GM12878 (cell line): ENCODE measurements at regions not wholly inside any gene's neighbourhood (a gene's known extent, or its start where the extent isn't known, plus 50 kb on each side); places are given as distances from the start of the nearest gene placed in this dataset.

ENCODE experiments used
- ATAC-seq: fragments of 200-7000 bp; cut with Tn5 transposase; 3 replicates; pipeline ENCODE4 v1.9.1; 2020; ENCODE audit warnings: mild to moderate bottlenecking, moderate library complexity
- BruUV-seq: library from RNA; stranded (reverse); fragments of 400-500 nt; replicated peaks from 2 replicates; lab custom pipeline; 2021; lab: Mats Ljungman, UMichigan
- CTCF ChIA-PET: fragments of 300-600 bp; sonication (Branson Sonifier 250); formaldehyde crosslinking; extraction: SDS; loops from one replicate; lab custom pipeline; 2021; ENCODE audit warnings: inconsistent platforms; lab: Yijun Ruan, JAX
- POLR2A ChIA-PET: fragments of 350-600 bp; formaldehyde crosslinking; extraction: SDS; loops from one replicate; lab custom pipeline; 2021; ENCODE audit warnings: inconsistent platforms; lab: Charles Lee
- RAD21 ChIA-PET: fragments of 300-600 bp; sonication (Branson Sonifier 250); formaldehyde crosslinking; loops from one replicate; lab custom pipeline; 2023; ENCODE audit warnings: antibody characterized with exemption; ENCODE audit not compliant: unreplicated experiment; lab: Charles Lee
- SMC1A ChIA-PET: fragments of 300-600 bp; sonication (Branson Sonifier 250); formaldehyde crosslinking; loops from one replicate; lab custom pipeline; 2023; ENCODE audit not compliant: unreplicated experiment, uncharacterized antibody; lab: Charles Lee
- DNase-seq: peaks from one replicate; pipeline ENCODE4 v3.0.0-alpha.2; 2011; ENCODE audit warnings: low read depth, low spot score
- FAIRE-seq: peaks from 3 replicates; lab custom pipeline; 2011; peaks lifted over from hg19 to GRCh38; lab: Jason Lieb, UNC
- H2AFZ ChIP-seq: 2 replicates; pipeline ENCODE4 v1.6.0; 2011; ENCODE audit warnings: low read depth, low read length, control low read depth; ENCODE audit not compliant: control insufficient read depth
- H3K27ac ChIP-seq: 2 replicates; pipeline ENCODE4 v1.5.1; 2011; ENCODE audit warnings: control low read depth; ENCODE audit not compliant: control insufficient read depth, insufficient read depth
- H3K27me3 ChIP-seq, 2 experiments: replicated peaks in 1 of 2; 2 replicates each; pipeline versions ENCODE4 v1.6.0 to v1.6.1; 2011; ENCODE audit warnings: low read length in 1 of 2; ENCODE audit not compliant: control insufficient read depth in 2 of 2, insufficient read depth in 2 of 2
- H3K36me3 ChIP-seq, 2 experiments: 2 replicates each; pipeline ENCODE4 v1.5.1; 2011; ENCODE audit warnings: low read length in 1 of 2; ENCODE audit not compliant: control insufficient read depth in 2 of 2, insufficient read depth in 2 of 2
- H3K4me1 ChIP-seq: 2 replicates; pipeline ENCODE4 v1.6.1; 2011; ENCODE audit warnings: mild to moderate bottlenecking, low read length, moderate library complexity, mixed read lengths; ENCODE audit not compliant: control insufficient read depth, insufficient read depth
- H3K4me2 ChIP-seq: 2 replicates; pipeline ENCODE4 v1.6.0; 2011; ENCODE audit warnings: control low read depth; ENCODE audit not compliant: control insufficient read depth, insufficient read depth
- H3K4me3 ChIP-seq: fragments of 200-600 bp; sonication (generic); 2 replicates; pipeline ENCODE4 v1.5.1; 2016
- H3K79me2 ChIP-seq: 2 replicates; pipeline ENCODE4 v1.6.0; 2011; ENCODE audit warnings: low read length; ENCODE audit not compliant: control insufficient read depth, insufficient read depth
- H3K9ac ChIP-seq: 2 replicates; pipeline ENCODE4 v1.8.0; 2011; ENCODE audit warnings: low read length, control low read depth, mixed read lengths; ENCODE audit not compliant: control insufficient read depth, insufficient read depth
- H3K9me3 ChIP-seq: replicated peaks from 3 replicates; pipeline ENCODE4 v1.5.1; 2011; ENCODE audit warnings: mild to moderate bottlenecking, low read length; ENCODE audit not compliant: control insufficient read depth, insufficient read depth
- H4K20me1 ChIP-seq: 2 replicates; pipeline ENCODE4 v1.6.0; 2011; ENCODE audit not compliant: control insufficient read depth, insufficient read depth
- BRCA1 ChIP-seq: IDR thresholded peaks from 2 replicates; pipeline ENCODE4 v1.6.1; 2011; ENCODE audit warnings: low read depth, low read length, improper control_type of control experiment
- CBFB ChIP-seq: IDR thresholded peaks from 2 replicates; pipeline ENCODE4 v1.6.1; 2016; ENCODE audit warnings: antibody characterized with exemption, low read depth
- CBX3 ChIP-seq: fragments of 200-600 bp; sonication (generic); IDR thresholded peaks from 2 replicates; pipeline ENCODE4 v1.6.1; 2016; ENCODE audit warnings: low read depth, borderline replicate concordance
- GABPA ChIP-seq: IDR thresholded peaks from 2 replicates; pipeline ENCODE4 v1.6.1; 2014; ENCODE audit warnings: antibody characterized with exemption, low read depth, mild to moderate bottlenecking, inconsistent platforms
- GATAD2B ChIP-seq: fragments of 450-650 bp; conservative IDR thresholded peaks from 2 replicates; pipeline ENCODE4 v1.6.1; 2017; ENCODE audit warnings: low read depth, mild to moderate bottlenecking, moderate library complexity
- NBN ChIP-seq: fragments of 450-650 bp; IDR thresholded peaks from 2 replicates; pipeline ENCODE4 v1.6.1; 2016
- PAX8 ChIP-seq: fragments of 450-650 bp; IDR thresholded peaks from 2 replicates; pipeline ENCODE4 v1.6.1; 2017; ENCODE audit warnings: mild to moderate bottlenecking, moderate library complexity
- SIN3A ChIP-seq: IDR thresholded peaks from 2 replicates; pipeline ENCODE4 v1.6.1; 2012; ENCODE audit warnings: low read depth, low read length, improper control_type of control experiment
- SIX5 ChIP-seq: IDR thresholded peaks from 2 replicates; pipeline ENCODE4 v1.6.1; 2011; ENCODE audit warnings: mild to moderate bottlenecking, low read depth, low read length, moderate library complexity; ENCODE audit not compliant: severe bottlenecking
- SPI1 ChIP-seq: IDR thresholded peaks from 2 replicates; pipeline ENCODE4 v1.6.1; 2011; ENCODE audit warnings: low read depth, mild to moderate bottlenecking, low read length, moderate library complexity, borderline replicate concordance; ENCODE audit not compliant: insufficient read depth
- SREBF1 ChIP-seq: IDR thresholded peaks from 2 replicates; pipeline ENCODE4 v1.6.1; 2012; ENCODE audit warnings: mild to moderate bottlenecking, low read length
- TCF7 ChIP-seq: IDR thresholded peaks from 2 replicates; pipeline ENCODE4 v1.6.1; 2014; ENCODE audit warnings: antibody characterized with exemption, borderline replicate concordance
- YY1 ChIP-seq: IDR thresholded peaks from 2 replicates; pipeline ENCODE4 v1.6.1; 2011; ENCODE audit warnings: low read depth, mild to moderate bottlenecking, low read length
- ZNF384 ChIP-seq: IDR thresholded peaks from 2 replicates; pipeline ENCODE4 v1.6.1; 2012; ENCODE audit warnings: low read depth, mild to moderate bottlenecking, low read length, improper control_type of control experiment, borderline replicate concordance
- ZZZ3 ChIP-seq: IDR thresholded peaks from 2 replicates; pipeline ENCODE4 v1.6.1; 2011; ENCODE audit warnings: low read depth; ENCODE audit not compliant: control insufficient read depth, insufficient read length
- WGBS: methylation state at CpG from one replicate; pipeline ENCODE4 v1.1.6; 2016; ENCODE audit warnings: low lambda C conversion rate; ENCODE audit not compliant: insufficient replicate concordance, insufficient coverage; ENCODE audit errors: missing lambda C conversion rate; 5-methylcytosine and 5-hydroxymethylcytosine counted together
- in situ Hi-C: fragments of 300-500 bp; cut with MboI; formaldehyde crosslinking; loops from 9 replicates; pipeline ENCODE4 v1.14.3; 2018; ENCODE audit warnings: mixed read lengths
- intact Hi-C: fragments of 100-400 bp; cut with micrococcal nuclease; formaldehyde crosslinking; loops from one replicate; pipeline ENCODE4 v1.14.2; 2022; ENCODE audit not compliant: unreplicated experiment
- TF ChIP-seq, protein P1 (sequence below): IDR thresholded peaks from 2 replicates; pipeline ENCODE4 v1.6.1; 2011; ENCODE audit warnings: borderline replicate concordance, low read depth, mild to moderate bottlenecking, moderate library complexity, low read length; ENCODE audit not compliant: insufficient read depth, poor library complexity, severe bottlenecking
- TF ChIP-seq, protein P2 (sequence below): fragments of 450-650 bp; formaldehyde crosslinking; IDR thresholded peaks from 2 replicates; pipeline ENCODE4 v1.4.0; 2020; ENCODE audit warnings: mild to moderate bottlenecking, moderate library complexity
- TF ChIP-seq, protein P3 (sequence below): IDR thresholded peaks from 2 replicates; pipeline ENCODE4 v1.6.1; 2011; ENCODE audit warnings: borderline replicate concordance, low read depth, mild to moderate bottlenecking, moderate library complexity, mixed read lengths, low read length; ENCODE audit not compliant: insufficient read depth; ENCODE audit errors: extremely low read length

DNA sequence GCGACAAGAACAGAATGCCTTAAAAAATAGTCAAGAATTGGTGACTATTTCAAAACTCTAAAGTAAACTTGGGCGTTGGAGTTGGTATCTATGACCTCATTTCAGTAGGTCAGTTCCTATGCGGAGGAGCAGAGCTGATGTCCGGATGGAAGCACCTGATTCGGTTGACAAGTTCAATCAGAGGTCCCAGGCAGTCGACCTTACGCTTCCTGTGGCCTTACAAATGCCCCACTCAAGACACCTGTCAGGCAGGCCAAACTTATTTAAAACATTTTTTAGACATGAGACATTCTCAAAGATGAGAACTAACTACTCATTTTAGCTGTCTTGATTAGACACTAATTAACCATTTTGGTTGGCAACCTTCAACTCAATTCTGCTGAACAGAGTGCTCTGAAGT is 137.7 kb upstream of the ADAMTS3 start:
- BruUV-seq: no TSS peak
- ChIA-PET POLR2A (no interaction called here), CTCF (no interaction called here), SMC1A (no interaction called here), RAD21 (no interaction called here)
- H3K9ac ChIP-seq: no peak overlapping the region
- intact Hi-C loops: no loop called here
- WGBS: 42% methylated on average over 7 of the region's 7 CpGs
- DNase-seq: no peak
- H3K4me1 ChIP-seq: no peaks in the 10 kb centered on the region
- H2AFZ ChIP-seq: no peak overlapping the region
- no peak overlapping the region for H3K4me2 ChIP-seq
- no peak for FAIRE-seq
- no peak overlapping the region for H3K27ac ChIP-seq
- no peaks in the 10 kb centered on the region for H3K79me2 ChIP-seq
- H4K20me1 ChIP-seq: no peaks in the 10 kb centered on the region
- no peak overlapping the region for H3K4me3 ChIP-seq
- H3K36me3 ChIP-seq: no peaks in the 10 kb centered on the region
- H3K9me3 ChIP-seq: no peaks in the 10 kb centered on the region
- in situ Hi-C loops: loop anchor here (25.0 kb wide), 1 partner anchor 581 kb away; no protein-coding TSS in a partner anchor
- TF ChIP-seq ZNF384 (no peak), GABPA (no peak), SPI1 (no peak), SREBF1 (no peak), YY1 (no peak), BRCA1 (no peak), CBX3 (no peak), PAX8 (no peak), NBN (no peak), GATAD2B (no peak), ZZZ3 (no peak), SIX5 (no peak), SIN3A (no peak), TCF7 (no peak), CBFB (no peak)
- TF ChIP-seq, protein P1, sequence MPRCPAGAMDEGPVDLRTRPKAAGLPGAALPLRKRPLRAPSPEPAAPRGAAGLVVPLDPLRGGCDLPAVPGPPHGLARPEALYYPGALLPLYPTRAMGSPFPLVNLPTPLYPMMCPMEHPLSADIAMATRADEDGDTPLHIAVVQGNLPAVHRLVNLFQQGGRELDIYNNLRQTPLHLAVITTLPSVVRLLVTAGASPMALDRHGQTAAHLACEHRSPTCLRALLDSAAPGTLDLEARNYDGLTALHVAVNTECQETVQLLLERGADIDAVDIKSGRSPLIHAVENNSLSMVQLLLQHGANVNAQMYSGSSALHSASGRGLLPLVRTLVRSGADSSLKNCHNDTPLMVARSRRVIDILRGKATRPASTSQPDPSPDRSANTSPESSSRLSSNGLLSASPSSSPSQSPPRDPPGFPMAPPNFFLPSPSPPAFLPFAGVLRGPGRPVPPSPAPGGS: no peak
- TF ChIP-seq, protein P2, sequence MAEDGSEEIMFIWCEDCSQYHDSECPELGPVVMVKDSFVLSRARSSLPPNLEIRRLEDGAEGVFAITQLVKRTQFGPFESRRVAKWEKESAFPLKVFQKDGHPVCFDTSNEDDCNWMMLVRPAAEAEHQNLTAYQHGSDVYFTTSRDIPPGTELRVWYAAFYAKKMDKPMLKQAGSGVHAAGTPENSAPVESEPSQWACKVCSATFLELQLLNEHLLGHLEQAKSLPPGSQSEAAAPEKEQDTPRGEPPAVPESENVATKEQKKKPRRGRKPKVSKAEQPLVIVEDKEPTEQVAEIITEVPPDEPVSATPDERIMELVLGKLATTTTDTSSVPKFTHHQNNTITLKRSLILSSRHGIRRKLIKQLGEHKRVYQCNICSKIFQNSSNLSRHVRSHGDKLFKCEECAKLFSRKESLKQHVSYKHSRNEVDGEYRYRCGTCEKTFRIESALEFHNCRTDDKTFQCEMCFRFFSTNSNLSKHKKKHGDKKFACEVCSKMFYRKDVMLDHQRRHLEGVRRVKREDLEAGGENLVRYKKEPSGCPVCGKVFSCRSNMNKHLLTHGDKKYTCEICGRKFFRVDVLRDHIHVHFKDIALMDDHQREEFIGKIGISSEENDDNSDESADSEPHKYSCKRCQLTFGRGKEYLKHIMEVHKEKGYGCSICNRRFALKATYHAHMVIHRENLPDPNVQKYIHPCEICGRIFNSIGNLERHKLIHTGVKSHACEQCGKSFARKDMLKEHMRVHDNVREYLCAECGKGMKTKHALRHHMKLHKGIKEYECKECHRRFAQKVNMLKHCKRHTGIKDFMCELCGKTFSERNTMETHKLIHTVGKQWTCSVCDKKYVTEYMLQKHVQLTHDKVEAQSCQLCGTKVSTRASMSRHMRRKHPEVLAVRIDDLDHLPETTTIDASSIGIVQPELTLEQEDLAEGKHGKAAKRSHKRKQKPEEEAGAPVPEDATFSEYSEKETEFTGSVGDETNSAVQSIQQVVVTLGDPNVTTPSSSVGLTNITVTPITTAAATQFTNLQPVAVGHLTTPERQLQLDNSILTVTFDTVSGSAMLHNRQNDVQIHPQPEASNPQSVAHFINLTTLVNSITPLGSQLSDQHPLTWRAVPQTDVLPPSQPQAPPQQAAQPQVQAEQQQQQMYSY (CRISPR knock-in tag): no peak
- TF ChIP-seq, protein P3, sequence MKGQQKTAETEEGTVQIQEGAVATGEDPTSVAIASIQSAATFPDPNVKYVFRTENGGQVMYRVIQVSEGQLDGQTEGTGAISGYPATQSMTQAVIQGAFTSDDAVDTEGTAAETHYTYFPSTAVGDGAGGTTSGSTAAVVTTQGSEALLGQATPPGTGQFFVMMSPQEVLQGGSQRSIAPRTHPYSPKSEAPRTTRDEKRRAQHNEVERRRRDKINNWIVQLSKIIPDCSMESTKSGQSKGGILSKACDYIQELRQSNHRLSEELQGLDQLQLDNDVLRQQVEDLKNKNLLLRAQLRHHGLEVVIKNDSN: no peak
- H3K27me3 ChIP-seq: no peaks in the 10 kb centered on the region
- no peak for ATAC-seq
